SU-DHL-6 (cell line): ENCODE measurements at regions not wholly inside any gene's neighbourhood (a gene's known extent, or its start where the extent isn't known, plus 50 kb on each side); places are given as distances from the start of the nearest gene placed in this dataset.

Experiments
- H2AFZ ChIP-seq: fragments of 200-600 bp; sonication (generic); 2 replicates; pipeline ENCODE4 v1.6.1; 2014; ENCODE audit warnings: low read depth, mild to moderate bottlenecking, moderate library complexity, mixed read lengths, antibody characterized with exemption, low read length; ENCODE audit not compliant: severe bottlenecking
- H3F3A ChIP-seq: fragments of 200-600 bp; shearing (Covaris generic); 2 replicates; pipeline ENCODE4 v1.6.0; 2016; ENCODE audit warnings: antibody characterized with exemption, mild to moderate bottlenecking; ENCODE audit not compliant: insufficient read depth
- H3K27ac ChIP-seq: fragments of 200-600 bp; sonication (generic); 2 replicates; pipeline ENCODE4 v1.5.1; 2016; ENCODE audit warnings: low read depth, mild to moderate bottlenecking, low read length, moderate library complexity, mixed read lengths
- H3K27me3 ChIP-seq: fragments of 200-600 bp; sonication (generic), shearing (Covaris generic); 2 replicates; pipeline ENCODE4 v1.6.0; 2014; ENCODE audit warnings: mild to moderate bottlenecking, low read length
- H3K36me3 ChIP-seq: fragments of 200-600 bp; sonication (generic); 2 replicates; pipeline ENCODE4 v1.6.1; 2014; ENCODE audit warnings: mild to moderate bottlenecking, low read length, mixed read lengths
- H3K4me2 ChIP-seq: fragments of 300-600, 200-600 bp; shearing (Covaris generic), sonication (generic); 2 replicates; pipeline ENCODE4 v1.6.0; 2014; ENCODE audit warnings: low read length, low read depth, mild to moderate bottlenecking; ENCODE audit not compliant: poor library complexity, severe bottlenecking
- H3K4me3 ChIP-seq: fragments of 200-600 bp; sonication (generic); 2 replicates; pipeline ENCODE4 v1.5.1; 2014; ENCODE audit warnings: antibody characterized with exemption, low read length, mild to moderate bottlenecking, mixed read lengths; ENCODE audit not compliant: insufficient read depth, poor library complexity, severe bottlenecking
- H3K79me2 ChIP-seq: fragments of 200-600 bp; sonication (generic); 2 replicates; pipeline ENCODE4 v1.6.1; 2014; ENCODE audit warnings: mild to moderate bottlenecking, low read length, moderate library complexity; ENCODE audit not compliant: insufficient read depth
- H3K9ac ChIP-seq: fragments of 200-600 bp; sonication (generic); 2 replicates; pipeline ENCODE4 v1.7.0; 2014; ENCODE audit warnings: mild to moderate bottlenecking, low read length
- H3K9me2 ChIP-seq: fragments of 200-600 bp; sonication (generic); replicated peaks from 2 replicates; pipeline ENCODE4 v1.6.1; 2014; ENCODE audit warnings: low read length; ENCODE audit not compliant: insufficient read depth
- H3K9me3 ChIP-seq: fragments of 200-600 bp; sonication (generic); 2 replicates; pipeline ENCODE4 v1.6.1; 2014; ENCODE audit warnings: low read length, mixed read lengths; ENCODE audit not compliant: insufficient read depth
- H4K20me1 ChIP-seq: fragments of 200-600 bp; sonication (generic); 2 replicates; pipeline ENCODE4 v1.6.1; 2014; ENCODE audit warnings: low read depth, mild to moderate bottlenecking, antibody characterized with exemption, low read length, moderate library complexity, mixed read lengths
- CTCF ChIP-seq: fragments of 200-600 bp; sonication (generic); IDR thresholded peaks from one replicate; pipeline ENCODE4 v1.5.1; 2017; ENCODE audit warnings: antibody characterized with exemption, mild to moderate bottlenecking, low read length, moderate library complexity; ENCODE audit not compliant: insufficient read depth, poor library complexity, severe bottlenecking
- EZH2phosphoT487 ChIP-seq: fragments of 200-600 bp; sonication (generic), shearing (Covaris generic); conservative IDR thresholded peaks from 2 replicates; pipeline ENCODE4 v1.6.1; 2018; ENCODE audit warnings: mild to moderate bottlenecking, antibody characterized with exemption, low read length, moderate library complexity, mixed read lengths

GRCh38 chr9:29691145-29691544 lies 2117.9 kb upstream of the C9orf72 start:
- TF ChIP-seq EZH2phosphoT487, result no peak
- no peak for TF ChIP-seq CTCF
- Histone ChIP-seq H3K27me3 (no peaks in the 10 kb centered on the region), H3K9ac (no peak overlapping the region), H3K9me3 (no peaks in the 10 kb centered on the region; the same call in 1 of the 2 replicates), H3K36me3 (no peaks in the 10 kb centered on the region), H3K9me2 (no peaks in the 10 kb centered on the region), H4K20me1 (no peaks in the 10 kb centered on the region), H3K79me2 (no peaks in the 10 kb centered on the region), H3K4me2 (no peak overlapping the region), H3K4me3 (no peak overlapping the region), H2AFZ (no peak overlapping the region), H3K27ac (no peak overlapping the region), H3F3A (no peaks in the 10 kb centered on the region)

GRCh38 chr9:29691758-29692407 lies 2118.6 kb upstream of the C9orf72 start:
- Histone ChIP-seq H4K20me1 (no peaks in the 10 kb centered on the region), H3K4me3 (no peak overlapping the region), H3K79me2 (no peaks in the 10 kb centered on the region), H3K4me2 (no peak overlapping the region), H3F3A (no peaks in the 10 kb centered on the region), H3K9me2 (no peaks in the 10 kb centered on the region), H3K27ac (no peak overlapping the region), H3K27me3 (no peaks in the 10 kb centered on the region), H3K36me3 (no peaks in the 10 kb centered on the region), H3K9me3 (no peaks in the 10 kb centered on the region; the same call in 1 of the 2 replicates), H2AFZ (no peak overlapping the region), H3K9ac (no peak overlapping the region)
- no peak for TF ChIP-seq CTCF
- TF ChIP-seq EZH2phosphoT487, result no peak

- H3F3A ChIP-seq, result no peaks in the 10 kb centered on the region
- no peak overlapping the region for H3K9ac ChIP-seq
- H4K20me1 ChIP-seq, result no peaks in the 10 kb centered on the region
- H3K4me3 ChIP-seq, result no peak overlapping the region
- no peak for TF ChIP-seq CTCF
- TF ChIP-seq EZH2phosphoT487, result no peak
- H3K79me2 ChIP-seq, result no peaks in the 10 kb centered on the region
- H3K36me3 ChIP-seq, result no peaks in the 10 kb centered on the region
- H3K27ac ChIP-seq, result no peak overlapping the region
- H2AFZ ChIP-seq, result no peak overlapping the region
- no peaks in the 10 kb centered on the region; the same call in 1 of the 2 replicates for H3K9me3 ChIP-seq
- H3K9me2 ChIP-seq, result no peaks in the 10 kb centered on the region; the same call in 1 of the 2 replicates
- no peaks in the 10 kb centered on the region for H3K27me3 ChIP-seq
- no peak overlapping the region for H3K4me2 ChIP-seq
Observed at GRCh38 chr9:29697011-29697410, 2123.7 kb upstream of the C9orf72 start.
